HG03095 (cell line): ENCODE measurements at regions not wholly inside any gene's neighbourhood (a gene's known extent, or its start where the extent isn't known, plus 50 kb on each side); places are given as distances from the start of the nearest gene placed in this dataset.

ENCODE experiments used
- ATAC-seq: cut with Tn5 transposase; IDR thresholded peaks from one replicate; pipeline ENCODE4 v1.9.1; 2021; ENCODE audit warnings: moderate library complexity; ENCODE audit not compliant: unreplicated experiment

- ATAC-seq, result no peak
These were observed 667.0 kb downstream of the BCL11B start for GRCh38 chr14:98605043-98605442.

GRCh38 chr14:98606041-98606640 lies 665.9 kb downstream of the BCL11B start:
- no peak for ATAC-seq

- no peak for ATAC-seq
These were observed 665.2 kb downstream of the BCL11B start for GRCh38 chr14:98606816-98607215.

- ATAC-seq, result no peak
These were observed 664.6 kb downstream of the BCL11B start for GRCh38 chr14:98607341-98607910.

GRCh38 chr14:98608071-98609060 lies 663.6 kb downstream of the BCL11B start:
- ATAC-seq, result no peak

GRCh38 chr14:98612434-98613200 lies 659.4 kb downstream of the BCL11B start:
- ATAC-seq, result no peak

- no peak for ATAC-seq
These were observed 657.3 kb downstream of the BCL11B start for GRCh38 chr14:98614741-98615140.

- ATAC-seq, result no peak
These were observed 649.6 kb downstream of the BCL11B start for GRCh38 chr14:98622208-98623051.

- ATAC-seq, result no peak
These were observed 648.1 kb downstream of the BCL11B start for GRCh38 chr14:98623788-98624415.

- ATAC-seq, result no peak
These were observed 638.6 kb downstream of the BCL11B start for GRCh38 chr14:98633380-98633779.

GRCh38 chr14:98634043-98634820 lies 637.8 kb downstream of the BCL11B start:
- no peak for ATAC-seq

- ATAC-seq, result no peak
These were observed 633.6 kb downstream of the BCL11B start for GRCh38 chr14:98638366-98638765.

GRCh38 chr14:98647754-98648153 lies 624.2 kb downstream of the BCL11B start:
- no peak for ATAC-seq

GRCh38 chr14:98651037-98651436 lies 621.0 kb downstream of the BCL11B start:
- no peak for ATAC-seq

GRCh38 chr14:98665007-98665406 lies 607.0 kb downstream of the BCL11B start:
- no peak for ATAC-seq

GRCh38 chr14:98666545-98666944 lies 605.5 kb downstream of the BCL11B start:
- no peak for ATAC-seq

GRCh38 chr14:98682033-98682432 lies 590.0 kb downstream of the BCL11B start:
- ATAC-seq, result no peak

- ATAC-seq, result no peak
These were observed 589.3 kb downstream of the BCL11B start for GRCh38 chr14:98682726-98683125.

- no peak for ATAC-seq
These were observed 587.5 kb downstream of the BCL11B start for GRCh38 chr14:98684468-98684867.
